ENCODE measurements at regions not wholly inside any gene's neighbourhood (a gene's known extent, or its start where the extent isn't known, plus 50 kb on each side); places are given as distances from the start of the nearest gene placed in this dataset.

- DNase-seq (ENCODE audit: low spot score): peak; percentile 3
Observed at GRCh38 chr1:189336115-189337100, 1141.3 kb downstream of the BRINP3 start.

- DNase-seq (ENCODE audit: low spot score): no peak
Observed at GRCh38 chr1:189349607-189350006, 1128.1 kb downstream of the BRINP3 start.

- no peak for DNase-seq (ENCODE audit: low spot score)
Observed at GRCh38 chr1:189350983-189351616, 1126.6 kb downstream of the BRINP3 start.

GRCh38 chr1:189351960-189352359 lies 1125.7 kb downstream of the BRINP3 start:
- no peak for DNase-seq (ENCODE audit: low spot score)

- DNase-seq (ENCODE audit: low spot score): no peak
Observed at GRCh38 chr1:189356206-189356605, 1121.5 kb downstream of the BRINP3 start.

- DNase-seq (ENCODE audit: low spot score): no peak
Observed at GRCh38 chr1:189357317-189357716, 1120.3 kb downstream of the BRINP3 start.

GRCh38 chr1:189369612-189370011 lies 1108.1 kb downstream of the BRINP3 start:
- no peak for DNase-seq (ENCODE audit: low spot score)

- DNase-seq (ENCODE audit: low spot score): no peak
Observed at GRCh38 chr1:189374816-189375215, 1102.8 kb downstream of the BRINP3 start.

GRCh38 chr1:189405419-189405818 lies 1072.2 kb downstream of the BRINP3 start:
- no peak for DNase-seq (ENCODE audit: low spot score)

GRCh38 chr1:189409774-189410173 lies 1067.9 kb downstream of the BRINP3 start:
- DNase-seq (ENCODE audit: low spot score): no peak

GRCh38 chr1:189424746-189425331 lies 1052.8 kb downstream of the BRINP3 start:
- DNase-seq (ENCODE audit: low spot score): no peak

GRCh38 chr1:189429610-189430009 lies 1048.1 kb downstream of the BRINP3 start:
- DNase-seq (ENCODE audit: low spot score): peak; percentile 46

- peak; percentile 40 for DNase-seq (ENCODE audit: low spot score)
Observed at GRCh38 chr1:189431447-189431846, 1046.2 kb downstream of the BRINP3 start.

GRCh38 chr1:189432753-189433152 lies 1044.9 kb downstream of the BRINP3 start:
- DNase-seq (ENCODE audit: low spot score): no peak

GRCh38 chr1:189434461-189434860 lies 1043.2 kb downstream of the BRINP3 start:
- peak; percentile 21 for DNase-seq (ENCODE audit: low spot score)

GRCh38 chr1:189435398-189435797 lies 1042.3 kb downstream of the BRINP3 start:
- no peak for DNase-seq (ENCODE audit: low spot score)

GRCh38 chr1:189438808-189439207 lies 1038.9 kb downstream of the BRINP3 start:
- DNase-seq (ENCODE audit: low spot score): no peak

- DNase-seq (ENCODE audit: low spot score): no peak
Observed at GRCh38 chr1:189463166-189463565, 1014.5 kb downstream of the BRINP3 start.

GRCh38 chr1:189496768-189497167 lies 980.9 kb downstream of the BRINP3 start:
- no peak for DNase-seq (ENCODE audit: low spot score)

GRCh38 chr1:189499736-189500135 lies 977.9 kb downstream of the BRINP3 start:
- peak; percentile 19 for DNase-seq (ENCODE audit: low spot score)

- peak; percentile 3 for DNase-seq (ENCODE audit: low spot score)
Observed at GRCh38 chr1:189500778-189501177, 976.9 kb downstream of the BRINP3 start.

GRCh38 chr1:189510827-189511226 lies 966.8 kb downstream of the BRINP3 start:
- no peak for DNase-seq (ENCODE audit: low spot score)

GRCh38 chr1:189513091-189513490 lies 964.6 kb downstream of the BRINP3 start:
- no peak for DNase-seq (ENCODE audit: low spot score)

Data from H4 (cell line).